IPS-NIHi7 (cell line): ENCODE measurements at regions not wholly inside any gene's neighbourhood (a gene's known extent, or its start where the extent isn't known, plus 50 kb on each side); places are given as distances from the start of the nearest gene placed in this dataset.
A peak's percentile ranks its signal among the peaks of the same experiment; 100 is the strongest.

Source experiments
- DNase-seq: peaks from one replicate; pipeline ENCODE4 v3.0.0; 2012; ENCODE audit warnings: mixed read lengths; ENCODE audit errors: extremely low spot score

GRCh38 chr15:29428925-29429573 lies 159.4 kb upstream of the NSMCE3 start:
- DNase-seq, result no peak

GRCh38 chr15:29425864-29426263 lies 156.2 kb upstream of the NSMCE3 start:
- no peak for DNase-seq

GRCh38 chr15:29424118-29424517 lies 154.5 kb upstream of the NSMCE3 start:
- DNase-seq, result no peak

- no peak for DNase-seq
Observed at GRCh38 chr15:29422606-29423005, 153.0 kb upstream of the NSMCE3 start.

GRCh38 chr15:29420188-29420587 lies 150.6 kb upstream of the NSMCE3 start:
- peak; percentile 37 for DNase-seq

GRCh38 chr15:29418931-29419330 lies 149.3 kb upstream of the NSMCE3 start:
- no peak for DNase-seq

- DNase-seq, result no peak
Observed at GRCh38 chr15:29418178-29418577, 148.6 kb upstream of the NSMCE3 start.

- no peak for DNase-seq
Observed at GRCh38 chr15:29411299-29411698, 141.7 kb upstream of the NSMCE3 start.

- no peak for DNase-seq
Observed at GRCh38 chr15:29410338-29410737, 140.7 kb upstream of the NSMCE3 start.

- DNase-seq, result no peak
Observed at GRCh38 chr15:29409890-29410289, 140.3 kb upstream of the NSMCE3 start.

GRCh38 chr15:29405564-29405963 lies 135.9 kb upstream of the NSMCE3 start:
- no peak for DNase-seq

- peak; percentile 76 for DNase-seq
Observed at GRCh38 chr15:29403772-29404171, 134.2 kb upstream of the NSMCE3 start.

GRCh38 chr15:29401644-29402043 lies 132.0 kb upstream of the NSMCE3 start:
- DNase-seq, result no peak

- peak; percentile 66 for DNase-seq
Observed at GRCh38 chr15:29400701-29401100, 131.1 kb upstream of the NSMCE3 start.

- no peak for DNase-seq
Observed at GRCh38 chr15:29398907-29399306, 129.3 kb upstream of the NSMCE3 start.

GRCh38 chr15:29396176-29396811 lies 126.7 kb upstream of the NSMCE3 start:
- no peak for DNase-seq

- no peak for DNase-seq
Observed at GRCh38 chr15:29393443-29393842, 123.8 kb upstream of the NSMCE3 start.

- DNase-seq, result no peak
Observed at GRCh38 chr15:29392358-29392757, 122.7 kb upstream of the NSMCE3 start.

GRCh38 chr15:29390051-29390450 lies 120.4 kb upstream of the NSMCE3 start:
- DNase-seq, result no peak

- DNase-seq, result no peak
Observed at GRCh38 chr15:29386523-29386922, 116.9 kb upstream of the NSMCE3 start.

- DNase-seq, result no peak
Observed at GRCh38 chr15:29383367-29383766, 113.7 kb upstream of the NSMCE3 start.

GRCh38 chr15:29382862-29383261 lies 113.2 kb upstream of the NSMCE3 start:
- DNase-seq, result no peak

GRCh38 chr15:29380466-29380865 lies 110.8 kb upstream of the NSMCE3 start:
- no peak for DNase-seq

GRCh38 chr15:29379647-29380046 lies 110.0 kb upstream of the NSMCE3 start:
- no peak for DNase-seq
